ENCODE measurements at regions not wholly inside any gene's neighbourhood (a gene's known extent, or its start where the extent isn't known, plus 50 kb on each side); places are given as distances from the start of the nearest gene placed in this dataset.

DNA sequence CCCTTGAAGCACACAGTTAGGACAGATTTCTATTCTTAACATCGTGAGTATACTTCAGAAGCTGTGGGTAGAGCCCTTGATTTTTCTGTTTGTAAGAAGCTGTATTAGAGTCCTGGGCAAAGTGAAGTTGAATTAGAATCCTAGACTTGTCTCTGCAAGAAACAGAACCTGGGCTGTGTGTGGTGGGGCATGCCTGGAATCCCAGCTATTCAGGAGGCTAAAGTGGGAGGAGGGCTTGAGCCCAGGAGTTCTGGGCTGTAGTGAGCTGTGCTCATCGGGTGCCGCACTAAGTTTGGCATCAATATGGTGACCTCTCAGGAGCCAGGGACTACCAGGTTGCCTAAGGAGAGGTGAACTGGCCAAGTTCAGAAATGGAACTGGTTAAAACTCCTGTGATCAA lies 183.4 kb downstream of the GNAI1 start:
- peak overlapping the region; percentile 8 for H3K27ac Mint-ChIP-seq (ENCODE audit: unreplicated experiment)
- CTCF ChIA-PET: no interaction called here
- no peaks in the 10 kb centered on the region for H3K36me3 Mint-ChIP-seq (ENCODE audit: insufficient read depth, unreplicated experiment)
- DNase-seq: no peak
- no peak overlapping the region for H3K4me3 Mint-ChIP-seq (ENCODE audit: low read depth, unreplicated experiment)
- no peaks in the 10 kb centered on the region for H3K9me3 Mint-ChIP-seq (ENCODE audit: low read depth, unreplicated experiment)
- intact Hi-C loops (cut with micrococcal nuclease; ENCODE audit: unreplicated experiment): no loop called here
- no peaks in the 10 kb centered on the region for H3K27me3 Mint-ChIP-seq (ENCODE audit: unreplicated experiment)
- TF ChIP-seq, protein P1, sequence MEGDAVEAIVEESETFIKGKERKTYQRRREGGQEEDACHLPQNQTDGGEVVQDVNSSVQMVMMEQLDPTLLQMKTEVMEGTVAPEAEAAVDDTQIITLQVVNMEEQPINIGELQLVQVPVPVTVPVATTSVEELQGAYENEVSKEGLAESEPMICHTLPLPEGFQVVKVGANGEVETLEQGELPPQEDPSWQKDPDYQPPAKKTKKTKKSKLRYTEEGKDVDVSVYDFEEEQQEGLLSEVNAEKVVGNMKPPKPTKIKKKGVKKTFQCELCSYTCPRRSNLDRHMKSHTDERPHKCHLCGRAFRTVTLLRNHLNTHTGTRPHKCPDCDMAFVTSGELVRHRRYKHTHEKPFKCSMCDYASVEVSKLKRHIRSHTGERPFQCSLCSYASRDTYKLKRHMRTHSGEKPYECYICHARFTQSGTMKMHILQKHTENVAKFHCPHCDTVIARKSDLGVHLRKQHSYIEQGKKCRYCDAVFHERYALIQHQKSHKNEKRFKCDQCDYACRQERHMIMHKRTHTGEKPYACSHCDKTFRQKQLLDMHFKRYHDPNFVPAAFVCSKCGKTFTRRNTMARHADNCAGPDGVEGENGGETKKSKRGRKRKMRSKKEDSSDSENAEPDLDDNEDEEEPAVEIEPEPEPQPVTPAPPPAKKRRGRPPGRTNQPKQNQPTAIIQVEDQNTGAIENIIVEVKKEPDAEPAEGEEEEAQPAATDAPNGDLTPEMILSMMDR (IDR thresholded peaks at IDR 0.05; ENCODE audit: unreplicated experiment): no peak
- H3K4me1 Mint-ChIP-seq (ENCODE audit: low read depth, unreplicated experiment): peaks cover 14% of the 10 kb centered on the region
- BruUV-seq (replicated peaks): no TSS peak

- Mint-ChIP-seq H3K27me3 (ENCODE audit: unreplicated experiment) (no peaks in the 10 kb centered on the region), H3K27ac (ENCODE audit: unreplicated experiment) (no peak overlapping the region), H3K4me3 (ENCODE audit: low read depth, unreplicated experiment) (no peak overlapping the region), H3K9me3 (ENCODE audit: low read depth, unreplicated experiment) (no peaks in the 10 kb centered on the region), H3K4me1 (ENCODE audit: low read depth, unreplicated experiment) (peaks cover 14% of the 10 kb centered on the region), H3K36me3 (ENCODE audit: insufficient read depth, unreplicated experiment) (no peaks in the 10 kb centered on the region)
- intact Hi-C loops (cut with micrococcal nuclease; ENCODE audit: unreplicated experiment): no loop called here
- BruUV-seq (replicated peaks): no TSS peak
- CTCF ChIA-PET: no interaction called here
- TF ChIP-seq, protein P1 (IDR thresholded peaks at IDR 0.05; ENCODE audit: unreplicated experiment): no peak
- DNase-seq: no peak
Observed at GRCh38 chr7:80316811-80317210, 182.2 kb downstream of the GNAI1 start.

DNA sequence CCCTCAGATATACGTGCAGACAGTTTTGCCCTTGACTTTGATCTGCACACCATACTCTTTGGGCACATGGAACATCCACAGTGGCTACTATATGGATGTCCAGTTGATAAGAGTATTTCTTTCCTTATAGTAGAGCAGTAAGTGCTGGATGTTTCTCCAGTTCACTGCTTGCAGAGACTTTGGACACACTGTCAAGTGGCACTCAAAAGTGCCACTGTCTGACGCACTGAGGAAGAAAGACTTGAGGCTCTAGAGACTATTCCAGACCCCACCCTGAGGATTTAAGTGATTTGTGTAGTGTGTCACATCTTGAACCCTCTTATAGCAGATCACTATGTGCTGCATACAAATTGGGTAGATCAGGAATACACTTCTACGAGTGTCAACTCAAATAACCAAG lies 179.1 kb downstream of the GNAI1 start:
- intact Hi-C loops (cut with micrococcal nuclease; ENCODE audit: unreplicated experiment): loop anchor here (5.0 kb wide), 1 partner anchor 36 kb away; no protein-coding TSS in a partner anchor
- TF ChIP-seq, protein P1 (IDR thresholded peaks at IDR 0.05; ENCODE audit: unreplicated experiment): no peak
- no TSS peak for BruUV-seq (replicated peaks)
- Mint-ChIP-seq H3K27me3 (ENCODE audit: unreplicated experiment) (no peaks in the 10 kb centered on the region), H3K27ac (ENCODE audit: unreplicated experiment) (no peak overlapping the region), H3K4me3 (ENCODE audit: low read depth, unreplicated experiment) (no peak overlapping the region), H3K4me1 (ENCODE audit: low read depth, unreplicated experiment) (peaks cover 25% of the 10 kb centered on the region), H3K36me3 (ENCODE audit: insufficient read depth, unreplicated experiment) (no peaks in the 10 kb centered on the region), H3K9me3 (ENCODE audit: low read depth, unreplicated experiment) (no peaks in the 10 kb centered on the region)
- DNase-seq: no peak
- CTCF ChIA-PET: no interaction called here

GRCh38 chr7:80313067-80313626 lies 178.5 kb downstream of the GNAI1 start:
- CTCF ChIA-PET: no interaction called here
- H3K27ac Mint-ChIP-seq (ENCODE audit: unreplicated experiment): no peak overlapping the region
- H3K36me3 Mint-ChIP-seq (ENCODE audit: insufficient read depth, unreplicated experiment): no peaks in the 10 kb centered on the region
- TF ChIP-seq, protein P1 (IDR thresholded peaks at IDR 0.05; ENCODE audit: unreplicated experiment): no peak
- no peak for DNase-seq
- H3K4me3 Mint-ChIP-seq (ENCODE audit: low read depth, unreplicated experiment): no peak overlapping the region
- intact Hi-C loops (cut with micrococcal nuclease; ENCODE audit: unreplicated experiment): loop anchor here (5.0 kb wide), 1 partner anchor 36 kb away; no protein-coding TSS in a partner anchor
- no TSS peak for BruUV-seq (replicated peaks)
- H3K27me3 Mint-ChIP-seq (ENCODE audit: unreplicated experiment): no peaks in the 10 kb centered on the region
- H3K9me3 Mint-ChIP-seq (ENCODE audit: low read depth, unreplicated experiment): no peaks in the 10 kb centered on the region
- H3K4me1 Mint-ChIP-seq (ENCODE audit: low read depth, unreplicated experiment): peaks cover 25% of the 10 kb centered on the region
